ENCODE measurements at regions not wholly inside any gene's neighbourhood (a gene's known extent, or its start where the extent isn't known, plus 50 kb on each side); places are given as distances from the start of the nearest gene placed in this dataset.

DNA sequence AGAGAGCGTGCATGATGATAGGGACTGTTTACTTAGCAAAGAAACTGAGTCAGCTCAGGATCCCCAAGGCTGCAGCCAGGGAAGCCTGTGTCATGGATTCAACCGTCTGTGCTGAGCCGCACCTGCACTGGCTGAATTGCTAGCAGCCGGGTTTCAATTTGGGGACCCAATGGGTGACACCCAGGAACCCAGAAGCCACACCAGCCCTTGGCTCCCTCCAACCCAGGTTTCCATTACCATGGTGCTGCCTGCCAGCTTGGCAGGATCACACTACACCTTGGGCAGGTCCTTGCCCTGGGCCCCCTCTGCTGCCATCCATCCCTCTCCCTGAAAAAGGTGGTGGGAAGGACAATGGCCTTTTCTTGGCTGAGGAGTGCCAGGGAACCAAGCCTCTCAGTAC is 64.0 kb upstream of the CLDN14 start:
- TF ChIP-seq, protein P1, sequence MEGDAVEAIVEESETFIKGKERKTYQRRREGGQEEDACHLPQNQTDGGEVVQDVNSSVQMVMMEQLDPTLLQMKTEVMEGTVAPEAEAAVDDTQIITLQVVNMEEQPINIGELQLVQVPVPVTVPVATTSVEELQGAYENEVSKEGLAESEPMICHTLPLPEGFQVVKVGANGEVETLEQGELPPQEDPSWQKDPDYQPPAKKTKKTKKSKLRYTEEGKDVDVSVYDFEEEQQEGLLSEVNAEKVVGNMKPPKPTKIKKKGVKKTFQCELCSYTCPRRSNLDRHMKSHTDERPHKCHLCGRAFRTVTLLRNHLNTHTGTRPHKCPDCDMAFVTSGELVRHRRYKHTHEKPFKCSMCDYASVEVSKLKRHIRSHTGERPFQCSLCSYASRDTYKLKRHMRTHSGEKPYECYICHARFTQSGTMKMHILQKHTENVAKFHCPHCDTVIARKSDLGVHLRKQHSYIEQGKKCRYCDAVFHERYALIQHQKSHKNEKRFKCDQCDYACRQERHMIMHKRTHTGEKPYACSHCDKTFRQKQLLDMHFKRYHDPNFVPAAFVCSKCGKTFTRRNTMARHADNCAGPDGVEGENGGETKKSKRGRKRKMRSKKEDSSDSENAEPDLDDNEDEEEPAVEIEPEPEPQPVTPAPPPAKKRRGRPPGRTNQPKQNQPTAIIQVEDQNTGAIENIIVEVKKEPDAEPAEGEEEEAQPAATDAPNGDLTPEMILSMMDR (IDR thresholded peaks at IDR 0.05; ENCODE audit: insufficient read depth, low read length, poor library complexity, severe bottlenecking): no peak
- no peak for TF ChIP-seq EZH2phosphoT487 (conservative IDR thresholded peaks at IDR 0.05; ENCODE audit: low read length)
